ENCODE measurements at regions not wholly inside any gene's neighbourhood (a gene's known extent, or its start where the extent isn't known, plus 50 kb on each side); places are given as distances from the start of the nearest gene placed in this dataset.

DNA sequence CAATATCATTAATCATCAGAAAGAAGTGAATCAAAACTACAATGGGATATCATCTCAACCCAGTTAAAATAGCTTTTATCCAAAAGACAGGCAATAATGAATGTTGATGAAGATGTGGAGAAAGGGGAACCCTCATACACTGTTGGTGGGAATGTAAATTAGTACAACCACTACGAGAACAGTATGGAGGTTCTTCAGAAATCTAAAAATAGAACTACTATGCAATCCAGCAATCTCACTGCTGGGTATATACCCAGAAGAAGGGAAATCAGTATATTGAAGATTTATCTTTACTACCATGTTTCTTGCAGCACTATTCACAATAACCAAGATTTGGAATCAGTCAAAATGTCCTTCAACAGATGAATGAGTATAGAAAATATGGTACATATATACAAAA, 189.8 kb downstream of the HHIPL2 start:
- Histone ChIP-seq H3K23ac (ENCODE audit: insufficient read length, low read depth, low read length) (no peak overlapping the region), H4K8ac (replicated peaks; ENCODE audit: insufficient read length, low read depth, low read length) (no peak overlapping the region), H4K91ac (ENCODE audit: insufficient read length, low read depth, low read length) (no peak overlapping the region), H3K9me3 (ENCODE audit: control insufficient read depth, low read depth, low read length) (no peaks in the 10 kb centered on the region), H2AFZ (ENCODE audit: low read length) (no peak overlapping the region), H2AK5ac (ENCODE audit: insufficient read length, low read length) (no peak overlapping the region), H3K4me2 (ENCODE audit: insufficient read depth, insufficient read length, low read length) (no peak overlapping the region), H3K14ac (ENCODE audit: insufficient read depth, low read length) (no peak overlapping the region), H3T11ph (ENCODE audit: low read length) (no peak overlapping the region), H2BK20ac (ENCODE audit: low read depth, low read length, poor library complexity, severe bottlenecking) (no peak overlapping the region), H3K4ac (ENCODE audit: low read depth, low read length) (no peak overlapping the region), H2BK12ac (ENCODE audit: insufficient read length, low read depth, low read length) (no peak overlapping the region), H2BK15ac (ENCODE audit: low read depth, low read length) (no peak overlapping the region), H3K23me2 (ENCODE audit: insufficient read length, low read depth, low read length, poor library complexity, severe bottlenecking) (no peaks in the 10 kb centered on the region), H3K27ac (ENCODE audit: insufficient read length, low read depth, low read length) (no peak overlapping the region), H3K4me1 (ENCODE audit: insufficient read depth, low read length) (no peaks in the 10 kb centered on the region), H3K79me2 (ENCODE audit: insufficient read depth, low read length) (no peaks in the 10 kb centered on the region), H3K18ac (ENCODE audit: insufficient read length, low read depth, low read length) (no peak overlapping the region), H2BK120ac (ENCODE audit: low read depth, low read length, poor library complexity, severe bottlenecking) (no peak overlapping the region), H3K79me1 (ENCODE audit: insufficient read depth, low read depth, low read length, poor library complexity, severe bottlenecking) (no peaks in the 10 kb centered on the region), H3K27me3 (ENCODE audit: insufficient read depth, low read length) (no peaks in the 10 kb centered on the region), H4K5ac (ENCODE audit: insufficient read length, low read depth, low read length) (no peak overlapping the region), H2BK5ac (ENCODE audit: insufficient read length, low read length) (no peak overlapping the region), H3K9ac (ENCODE audit: extremely low read depth, insufficient read length, low read length) (no peak overlapping the region), H3K56ac (ENCODE audit: insufficient read length, low read depth, low read length) (no peak overlapping the region), H4K20me1 (ENCODE audit: control insufficient read depth, insufficient read depth, insufficient read length) (no peaks in the 10 kb centered on the region)
- DNase-seq: no peak
- no CpG with 5 or more reads among the region's 1 CpG for WGBS (ENCODE audit: extremely low coverage, insufficient read length, low lambda C conversion rate)
- H3K4me1 Mint-ChIP-seq: no peaks in the 10 kb centered on the region
- H3K36me3 Mint-ChIP-seq (ENCODE audit: insufficient read depth in 1 of 3, low read depth in 3 of 3): peaks cover 0 to 8% (median 0%) of the 10 kb centered on the region in 3 experiments; a peak in 3 of 7 replicates
- H3K9me3 Mint-ChIP-seq: peaks cover 13 to 14% of the 10 kb centered on the region in 2 experiments
- no peak for TF ChIP-seq CTCF (conservative IDR thresholded peaks at IDR 0.05)
- no peaks in the 10 kb centered on the region for H3K27me3 Mint-ChIP-seq (ENCODE audit: low read depth)
- no peak overlapping the region for H3K4me3 Mint-ChIP-seq
- H3K27ac Mint-ChIP-seq: no peak overlapping the region
